ENCODE measurements at regions not wholly inside any gene's neighbourhood (a gene's known extent, or its start where the extent isn't known, plus 50 kb on each side); places are given as distances from the start of the nearest gene placed in this dataset.
A peak's percentile ranks its signal among the peaks of the same experiment; 100 is the strongest.
"Not testable (repeated sequence)": the region's sequence is repeated elsewhere in the genome, so short reads cannot be mapped to it uniquely, and the experiment has no call there.

DNA sequence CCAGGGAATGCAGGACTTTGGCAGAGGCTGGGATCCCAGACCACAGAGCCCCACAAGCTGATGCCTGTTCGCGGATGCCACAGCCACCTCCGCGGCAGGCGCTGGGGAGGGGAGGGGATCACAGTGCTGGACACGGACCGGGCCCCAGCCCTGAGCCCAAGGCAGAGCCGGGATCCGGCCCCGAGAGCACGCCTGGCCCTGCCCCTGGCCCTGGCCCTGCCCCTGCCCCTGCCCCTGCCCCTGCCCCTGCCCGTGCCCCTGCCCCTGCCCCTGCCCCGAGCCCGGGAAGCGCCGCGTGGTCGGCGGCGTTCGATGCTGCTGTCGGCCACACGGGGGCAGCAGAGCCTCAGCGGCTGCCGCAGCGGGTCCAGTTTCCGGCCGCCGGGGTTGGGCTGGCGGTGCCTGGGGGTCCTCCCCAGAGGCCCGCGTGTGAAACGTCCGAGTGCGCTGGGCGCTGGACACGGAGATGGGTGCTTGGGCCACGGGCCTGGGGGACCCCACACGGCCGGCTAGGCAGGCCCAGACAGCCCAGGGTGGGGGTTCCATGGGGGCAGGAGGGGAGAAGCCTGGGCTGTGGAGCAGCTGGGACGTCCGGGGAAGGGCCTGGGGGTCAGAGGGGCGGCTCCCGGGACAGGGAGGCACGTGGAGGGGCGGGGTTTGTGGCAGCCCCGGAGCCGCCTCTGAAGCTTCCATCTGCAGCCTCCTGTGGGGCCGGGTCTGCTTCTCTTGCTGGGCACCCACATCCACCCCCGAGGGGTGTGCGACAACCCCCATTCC is 153.8 kb downstream of the TMEM121 start:
- DNase-seq; H3K4me3 ChIP-seq (ENCODE audit: low read length in 2 of 2); H3K4me1 ChIP-seq (ENCODE audit: control insufficient read depth in 1 of 2, insufficient read depth in 2 of 2, low read length in 2 of 2); H3K36me3 ChIP-seq (ENCODE audit: control insufficient read depth in 1 of 2, insufficient read depth in 2 of 2, low read length in 1 of 2); H3K27ac ChIP-seq (ENCODE audit: low read depth in 1 of 2, low read length in 2 of 2); H3K27me3 ChIP-seq (ENCODE audit: control insufficient read depth in 1 of 2, insufficient read depth in 2 of 2, low read length in 1 of 2); H3K9me3 ChIP-seq (ENCODE audit: control insufficient read depth, low read length): not testable (repeated sequence)
- intact Hi-C loops (cut with DNase I) = loop anchor here in 1 of 2 donors (10.0 kb wide), 1 partner anchor 115 kb away; no protein-coding TSS in a partner anchor
- peak; percentile 78 for ATAC-seq (ENCODE audit: low FRiP score)
- WGBS, 2 donors = 13 to 25% methylated on average over 4 to 23 of the region's 51 CpGs

DNA sequence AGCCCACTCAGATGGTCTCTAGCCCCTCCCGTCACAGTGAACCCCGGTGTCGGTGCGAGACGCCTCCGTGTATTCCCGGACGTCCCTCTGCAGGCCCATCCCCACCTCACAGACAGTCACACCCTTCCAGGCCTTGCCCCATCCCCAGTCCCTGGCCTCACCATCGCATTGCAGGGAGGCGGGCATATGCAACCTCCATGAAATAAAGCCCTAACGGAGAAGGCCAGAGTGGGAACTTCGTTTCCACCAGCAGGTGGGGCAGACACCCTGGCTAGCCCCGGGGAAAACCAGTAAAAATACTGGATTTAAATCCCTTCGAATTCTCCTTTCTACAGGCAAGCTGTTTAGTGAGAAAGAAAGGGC is 154.3 kb downstream of the TMEM121 start:
- not testable (repeated sequence) for H3K27ac ChIP-seq (ENCODE audit: low read depth in 1 of 2, low read length in 2 of 2); ATAC-seq (ENCODE audit: low FRiP score); H3K4me1 ChIP-seq (ENCODE audit: control insufficient read depth in 1 of 2, insufficient read depth in 2 of 2, low read length in 2 of 2); DNase-seq; H3K9me3 ChIP-seq (ENCODE audit: control insufficient read depth, low read length); H3K36me3 ChIP-seq (ENCODE audit: control insufficient read depth in 1 of 2, insufficient read depth in 2 of 2, low read length in 1 of 2); H3K27me3 ChIP-seq (ENCODE audit: control insufficient read depth in 1 of 2, insufficient read depth in 2 of 2, low read length in 1 of 2); H3K4me3 ChIP-seq (ENCODE audit: low read length in 2 of 2)
- intact Hi-C loops (cut with DNase I) = loop anchor here in 1 of 2 donors (10.0 kb wide), 1 partner anchor 116 kb away; no protein-coding TSS in a partner anchor
- WGBS, 2 donors = 60 to 76% methylated on average over 3 to 9 of the region's 14 CpGs

DNA sequence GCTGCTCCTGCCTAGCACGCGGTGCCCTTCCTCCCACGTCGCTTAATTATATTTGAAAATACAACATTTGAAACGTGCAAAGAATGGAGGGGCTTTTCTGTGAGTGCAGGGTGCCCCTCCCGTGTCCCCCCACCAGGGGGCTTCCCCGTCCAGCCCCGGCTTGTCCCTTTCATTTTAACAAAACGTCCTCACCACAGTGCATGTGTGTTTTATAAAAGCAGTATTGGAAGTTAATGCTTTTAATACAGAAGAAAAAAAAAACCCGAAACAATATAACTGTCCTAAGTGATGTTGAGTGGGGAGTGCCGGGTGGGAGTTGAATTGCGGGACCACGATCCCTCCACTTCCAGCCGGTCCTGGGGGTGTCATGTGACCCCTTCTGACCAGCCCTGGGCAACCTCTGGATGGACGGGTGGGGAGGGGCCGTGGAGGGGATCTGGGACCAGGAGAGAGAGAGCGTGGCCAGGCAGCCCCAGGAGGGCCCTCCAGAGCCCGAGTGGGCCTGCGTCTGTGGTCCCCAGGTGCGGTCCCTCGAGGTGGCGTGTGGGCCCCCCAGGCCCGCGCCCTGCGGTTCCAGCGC is 155.3 kb downstream of the TMEM121 start:
- intact Hi-C loops (cut with DNase I) = loop anchor here in 1 of 2 donors (10.0 kb wide), 1 partner anchor 117 kb away; no protein-coding TSS in a partner anchor
- not testable (repeated sequence) for H3K27me3 ChIP-seq (ENCODE audit: control insufficient read depth in 1 of 2, insufficient read depth in 2 of 2, low read length in 1 of 2); H3K9me3 ChIP-seq (ENCODE audit: control insufficient read depth, low read length); H3K4me3 ChIP-seq (ENCODE audit: low read length in 2 of 2); H3K36me3 ChIP-seq (ENCODE audit: control insufficient read depth in 1 of 2, insufficient read depth in 2 of 2, low read length in 1 of 2); H3K4me1 ChIP-seq (ENCODE audit: control insufficient read depth in 1 of 2, insufficient read depth in 2 of 2, low read length in 2 of 2); DNase-seq; ATAC-seq (ENCODE audit: low FRiP score); H3K27ac ChIP-seq (ENCODE audit: low read depth in 1 of 2, low read length in 2 of 2)
- WGBS, 2 donors = 76% methylated on average over 10 to 15 of the region's 26 CpGs

DNA sequence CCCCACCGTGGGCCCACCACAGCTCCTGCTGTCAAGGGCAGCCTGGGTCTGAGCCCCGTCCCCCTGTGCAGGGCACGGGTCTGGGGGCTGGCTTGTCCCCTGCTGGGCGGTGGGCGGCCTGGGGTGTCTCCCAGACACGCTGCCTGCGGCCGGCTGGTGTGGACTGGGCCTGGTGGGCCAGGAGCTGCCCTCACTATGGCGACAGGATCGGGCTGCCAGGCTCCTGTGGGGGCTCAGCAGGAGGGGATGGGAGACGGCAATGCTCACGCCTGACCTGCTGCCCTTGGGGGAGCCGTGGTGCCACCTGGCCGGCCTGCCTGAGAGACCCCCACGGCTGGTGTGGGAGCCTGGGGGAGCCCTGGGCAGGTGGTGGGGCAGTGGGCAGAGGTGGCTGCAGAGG is 156.1 kb downstream of the TMEM121 start:
- intact Hi-C loops (cut with DNase I) = loop anchor here in 1 of 2 donors (10.0 kb wide), 1 partner anchor 118 kb away; no protein-coding TSS in a partner anchor
- ATAC-seq (ENCODE audit: low FRiP score); H3K36me3 ChIP-seq (ENCODE audit: control insufficient read depth in 1 of 2, insufficient read depth in 2 of 2, low read length in 1 of 2); H3K4me3 ChIP-seq (ENCODE audit: low read length in 2 of 2); H3K27me3 ChIP-seq (ENCODE audit: control insufficient read depth in 1 of 2, insufficient read depth in 2 of 2, low read length in 1 of 2); H3K9me3 ChIP-seq (ENCODE audit: control insufficient read depth, low read length); H3K27ac ChIP-seq (ENCODE audit: low read depth in 1 of 2, low read length in 2 of 2); DNase-seq; H3K4me1 ChIP-seq (ENCODE audit: control insufficient read depth in 1 of 2, insufficient read depth in 2 of 2, low read length in 2 of 2): not testable (repeated sequence)
- WGBS, 2 donors = 79 to 90% methylated on average over 2 to 8 of the region's 15 CpGs

DNA sequence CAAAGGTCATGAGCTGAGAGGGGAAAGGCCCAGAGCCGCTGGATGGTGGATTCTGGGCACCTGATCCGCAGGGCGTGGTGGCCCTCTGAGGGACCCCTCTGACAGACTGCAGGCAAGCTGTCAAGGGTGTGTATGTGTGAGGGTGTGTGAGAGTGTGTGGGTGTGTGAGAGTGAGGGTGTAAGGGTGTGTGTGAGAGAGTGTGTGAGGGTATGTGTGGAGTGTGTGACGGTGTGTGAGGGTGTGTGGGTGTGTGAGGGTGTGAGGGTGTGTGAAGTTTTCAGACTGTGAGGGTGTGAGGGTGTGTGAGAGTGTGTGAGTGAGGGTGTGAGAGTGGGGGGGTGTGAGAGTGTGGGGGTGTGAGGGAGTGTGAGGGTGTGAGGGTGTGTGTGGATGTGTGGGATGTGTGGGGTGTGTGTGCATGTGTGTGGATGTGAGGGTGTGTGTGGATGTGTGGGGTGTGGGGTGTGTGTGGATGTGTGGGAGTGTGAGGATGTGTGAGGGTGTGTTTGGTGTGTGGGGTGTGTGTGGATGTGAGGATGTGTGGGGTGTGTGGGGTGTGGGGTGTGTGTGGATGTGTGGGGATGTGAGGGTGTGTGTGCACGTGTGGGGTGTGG is 156.7 kb downstream of the TMEM121 start:
- intact Hi-C loops (cut with DNase I) = loop anchor here in 1 of 2 donors (10.0 kb wide), 1 partner anchor 118 kb away; no protein-coding TSS in a partner anchor
- Histone ChIP-seq H3K27ac (ENCODE audit: low read depth in 1 of 2, low read length in 2 of 2) (no peak overlapping the region), H3K36me3 (ENCODE audit: control insufficient read depth in 1 of 2, insufficient read depth in 2 of 2, low read length in 1 of 2) (no peaks in the 10 kb centered on the region), H3K27me3 (ENCODE audit: control insufficient read depth in 1 of 2, insufficient read depth in 2 of 2, low read length in 1 of 2) (no peaks in the 10 kb centered on the region), H3K4me1 (ENCODE audit: control insufficient read depth in 1 of 2, insufficient read depth in 2 of 2, low read length in 2 of 2) (no peaks in the 10 kb centered on the region), H3K4me3 (ENCODE audit: low read length in 2 of 2) (no peak overlapping the region), H3K9me3 (ENCODE audit: control insufficient read depth, low read length) (peaks cover 1% of the 10 kb centered on the region)
- DNase-seq = no peak
- WGBS, 2 donors = 90 to 91% methylated on average over 4 to 5 of the region's 5 CpGs
- no peak for ATAC-seq (ENCODE audit: low FRiP score)

DNA sequence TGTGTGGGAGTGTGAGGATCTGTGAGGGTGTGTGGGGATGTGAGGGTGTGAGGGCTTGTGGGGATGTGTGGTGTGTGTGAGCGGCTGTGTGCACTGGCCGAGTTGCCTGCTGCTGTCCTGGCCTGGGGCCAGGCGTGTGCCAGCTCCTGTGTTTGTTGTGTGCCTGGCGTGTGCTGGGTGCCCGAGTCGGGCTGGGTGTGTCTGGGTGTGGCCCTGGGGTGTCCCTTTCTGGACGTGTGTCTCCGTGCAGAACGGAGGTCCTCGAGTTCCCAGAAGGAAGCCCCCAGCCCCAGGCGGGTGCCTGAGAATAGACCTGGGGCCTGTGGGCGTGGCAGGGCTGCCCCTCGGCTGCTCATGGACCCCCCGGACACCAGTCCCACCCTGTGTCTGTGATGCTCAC is 157.7 kb downstream of the TMEM121 start:
- not testable (repeated sequence) for DNase-seq; H3K27ac ChIP-seq (ENCODE audit: low read depth in 1 of 2, low read length in 2 of 2); H3K27me3 ChIP-seq (ENCODE audit: control insufficient read depth in 1 of 2, insufficient read depth in 2 of 2, low read length in 1 of 2); H3K36me3 ChIP-seq (ENCODE audit: control insufficient read depth in 1 of 2, insufficient read depth in 2 of 2, low read length in 1 of 2); H3K4me1 ChIP-seq (ENCODE audit: control insufficient read depth in 1 of 2, insufficient read depth in 2 of 2, low read length in 2 of 2); ATAC-seq (ENCODE audit: low FRiP score); H3K4me3 ChIP-seq (ENCODE audit: low read length in 2 of 2); H3K9me3 ChIP-seq (ENCODE audit: control insufficient read depth, low read length)
- intact Hi-C loops (cut with DNase I) = loop anchor here in 1 of 2 donors (10.0 kb wide), 1 partner anchor 119 kb away; no protein-coding TSS in a partner anchor
- 64 to 77% methylated on average over 9 to 12 of the region's 14 CpGs for WGBS, 2 donors

DNA sequence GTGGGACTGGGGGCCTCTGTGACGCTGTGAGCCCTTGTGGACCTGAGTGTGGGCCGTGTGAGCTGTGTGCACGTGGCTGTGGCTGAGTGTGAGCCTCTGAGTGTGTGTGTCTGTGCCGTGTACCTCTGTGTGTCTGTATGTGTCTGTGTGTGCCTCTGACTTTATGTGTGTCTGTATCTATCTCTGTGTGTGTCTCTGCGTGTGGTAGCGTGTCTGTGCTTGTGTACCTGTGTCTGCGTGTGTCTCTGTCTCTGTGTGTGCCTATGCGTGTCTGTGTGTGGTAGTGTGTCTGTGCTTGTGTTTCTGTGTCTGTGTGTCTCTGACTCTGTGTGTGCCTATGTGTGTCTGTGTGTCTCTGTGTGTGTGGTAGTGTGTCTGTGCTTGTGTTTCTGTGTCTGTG is 158.2 kb downstream of the TMEM121 start:
- H3K9me3 ChIP-seq (ENCODE audit: control insufficient read depth, low read length); H3K4me3 ChIP-seq (ENCODE audit: low read length in 2 of 2); H3K36me3 ChIP-seq (ENCODE audit: control insufficient read depth in 1 of 2, insufficient read depth in 2 of 2, low read length in 1 of 2); H3K27ac ChIP-seq (ENCODE audit: low read depth in 1 of 2, low read length in 2 of 2); H3K4me1 ChIP-seq (ENCODE audit: control insufficient read depth in 1 of 2, insufficient read depth in 2 of 2, low read length in 2 of 2); H3K27me3 ChIP-seq (ENCODE audit: control insufficient read depth in 1 of 2, insufficient read depth in 2 of 2, low read length in 1 of 2); ATAC-seq (ENCODE audit: low FRiP score): not testable (repeated sequence)
- 88 to 92% methylated on average over 6 to 7 of the region's 8 CpGs for WGBS, 2 donors
- intact Hi-C loops (cut with DNase I) = loop anchor here in 1 of 2 donors (10.0 kb wide), 1 partner anchor 120 kb away; no protein-coding TSS in a partner anchor
- DNase-seq = peak in 1 of 2 donors; percentile 9

DNA sequence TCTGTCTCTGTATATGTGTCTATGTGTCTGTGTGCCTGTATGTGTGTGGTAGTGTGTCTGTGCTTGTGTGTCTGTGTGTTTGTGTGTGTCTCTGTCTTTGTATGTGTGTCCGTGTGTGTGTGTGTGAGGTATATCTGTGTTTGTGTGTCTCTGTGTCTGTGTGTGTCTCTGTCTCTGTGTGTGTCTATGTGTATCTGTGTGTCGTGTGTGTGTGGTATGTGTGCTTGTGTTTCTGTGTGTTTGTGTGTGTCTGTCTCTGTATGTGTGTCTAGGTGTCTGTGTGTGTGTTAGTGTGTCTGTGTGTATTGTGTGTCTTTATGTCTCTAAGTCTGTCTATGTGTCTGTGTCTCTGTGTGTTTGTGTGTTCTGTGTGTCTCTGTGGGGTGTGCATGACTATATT is 158.6 kb downstream of the TMEM121 start:
- no peaks in the 10 kb centered on the region for H3K27me3 ChIP-seq (ENCODE audit: control insufficient read depth in 1 of 2, insufficient read depth in 2 of 2, low read length in 1 of 2)
- ATAC-seq (ENCODE audit: low FRiP score) = no peak
- no peak overlapping the region for H3K4me3 ChIP-seq (ENCODE audit: low read length in 2 of 2)
- H3K36me3 ChIP-seq (ENCODE audit: control insufficient read depth in 1 of 2, insufficient read depth in 2 of 2, low read length in 1 of 2) = no peaks in the 10 kb centered on the region
- peaks cover 1% of the 10 kb centered on the region for H3K9me3 ChIP-seq (ENCODE audit: control insufficient read depth, low read length)
- H3K4me1 ChIP-seq (ENCODE audit: control insufficient read depth in 1 of 2, insufficient read depth in 2 of 2, low read length in 2 of 2) = no peaks in the 10 kb centered on the region
- 84 to 93% methylated on average over 2 of the region's 2 CpGs for WGBS, 2 donors
- H3K27ac ChIP-seq (ENCODE audit: low read depth in 1 of 2, low read length in 2 of 2) = no peak overlapping the region
- DNase-seq = peak in 1 of 2 donors; percentile 3
- intact Hi-C loops (cut with DNase I) = loop anchor here in 1 of 2 donors (10.0 kb wide), 1 partner anchor 120 kb away; no protein-coding TSS in a partner anchor
